ENCODE measurements at regions not wholly inside any gene's neighbourhood (a gene's known extent, or its start where the extent isn't known, plus 50 kb on each side); places are given as distances from the start of the nearest gene placed in this dataset.

DNA sequence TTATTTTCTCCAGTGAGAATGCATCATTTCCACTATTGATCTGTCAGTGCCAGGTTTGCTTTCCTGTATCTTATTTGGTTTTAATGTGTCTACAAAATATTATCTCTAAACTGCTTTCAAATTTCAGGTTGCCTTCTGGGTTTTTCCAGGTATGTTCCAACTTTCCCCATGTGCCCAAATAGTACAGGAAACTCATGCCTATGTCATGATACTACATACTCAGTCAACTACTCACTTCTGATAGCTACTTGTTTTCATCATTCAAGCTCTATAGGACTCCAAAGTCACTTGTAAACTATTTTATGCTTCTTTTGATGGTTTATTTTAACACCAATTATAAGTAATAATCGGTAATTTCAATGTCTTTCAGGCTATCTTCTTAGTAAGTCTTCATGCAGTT is 134.8 kb upstream of the TTC14 start:
- Histone ChIP-seq H3K27me3 (ENCODE audit: control insufficient read depth, insufficient read depth, low read length) (no peaks in the 10 kb centered on the region), H3K36me3 (ENCODE audit: control insufficient read depth, insufficient read depth, low read length) (no peaks in the 10 kb centered on the region), H3K4me3 (ENCODE audit: low read depth, low read length) (no peak overlapping the region)
- TF ChIP-seq, protein P1, sequence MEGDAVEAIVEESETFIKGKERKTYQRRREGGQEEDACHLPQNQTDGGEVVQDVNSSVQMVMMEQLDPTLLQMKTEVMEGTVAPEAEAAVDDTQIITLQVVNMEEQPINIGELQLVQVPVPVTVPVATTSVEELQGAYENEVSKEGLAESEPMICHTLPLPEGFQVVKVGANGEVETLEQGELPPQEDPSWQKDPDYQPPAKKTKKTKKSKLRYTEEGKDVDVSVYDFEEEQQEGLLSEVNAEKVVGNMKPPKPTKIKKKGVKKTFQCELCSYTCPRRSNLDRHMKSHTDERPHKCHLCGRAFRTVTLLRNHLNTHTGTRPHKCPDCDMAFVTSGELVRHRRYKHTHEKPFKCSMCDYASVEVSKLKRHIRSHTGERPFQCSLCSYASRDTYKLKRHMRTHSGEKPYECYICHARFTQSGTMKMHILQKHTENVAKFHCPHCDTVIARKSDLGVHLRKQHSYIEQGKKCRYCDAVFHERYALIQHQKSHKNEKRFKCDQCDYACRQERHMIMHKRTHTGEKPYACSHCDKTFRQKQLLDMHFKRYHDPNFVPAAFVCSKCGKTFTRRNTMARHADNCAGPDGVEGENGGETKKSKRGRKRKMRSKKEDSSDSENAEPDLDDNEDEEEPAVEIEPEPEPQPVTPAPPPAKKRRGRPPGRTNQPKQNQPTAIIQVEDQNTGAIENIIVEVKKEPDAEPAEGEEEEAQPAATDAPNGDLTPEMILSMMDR (IDR thresholded peaks at IDR 0.05; ENCODE audit: insufficient read depth, low read length, poor library complexity, severe bottlenecking) = no peak
- no peak for DNase-seq (ENCODE audit: low read depth)

DNA sequence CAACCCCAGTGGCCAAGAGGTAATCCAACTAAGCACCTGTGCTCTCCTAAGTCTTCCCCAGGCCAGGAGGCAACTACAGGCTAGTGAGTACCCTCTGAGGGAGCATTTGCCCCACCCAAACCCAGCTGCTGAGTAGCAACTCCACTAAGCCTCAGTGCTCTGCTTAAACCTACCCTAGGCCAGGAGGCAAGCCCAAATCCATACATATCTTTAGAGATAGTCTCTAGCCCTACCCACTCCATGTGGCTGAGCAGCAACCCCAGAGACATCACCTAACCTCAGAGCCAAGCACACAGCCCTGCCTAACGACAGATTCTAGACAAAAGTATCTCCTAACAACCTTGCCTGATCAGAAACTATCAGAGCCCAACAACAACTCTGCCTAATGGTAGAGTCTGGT is 132.8 kb upstream of the TTC14 start:
- TF ChIP-seq, protein P1 (IDR thresholded peaks at IDR 0.05; ENCODE audit: insufficient read depth, low read length, poor library complexity, severe bottlenecking) = no peak

DNA sequence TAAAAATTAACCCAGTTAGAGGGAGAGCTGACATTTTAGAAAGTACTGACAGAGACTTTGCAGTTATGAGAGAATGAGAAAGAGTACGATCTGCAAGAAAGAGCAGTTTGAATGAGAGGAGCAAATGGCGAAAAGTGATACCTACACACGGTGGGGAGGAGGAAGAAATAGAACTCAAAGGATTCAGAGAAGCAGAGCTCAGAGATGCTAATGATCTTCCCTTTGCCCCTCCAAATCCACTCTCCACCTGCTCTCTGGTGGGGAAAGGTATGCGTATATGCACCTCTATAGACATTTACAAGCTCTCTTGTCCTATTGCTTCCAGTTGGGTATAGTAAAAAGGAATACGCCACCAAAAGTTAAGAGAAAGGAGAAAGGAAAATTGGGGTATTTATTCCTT is 123.3 kb upstream of the TTC14 start:
- Histone ChIP-seq H3K36me3 (ENCODE audit: control insufficient read depth, insufficient read depth, low read length) (no peaks in the 10 kb centered on the region), H3K27me3 (ENCODE audit: control insufficient read depth, insufficient read depth, low read length) (no peaks in the 10 kb centered on the region), H3K4me3 (ENCODE audit: low read depth, low read length) (no peak overlapping the region)
- no peak for DNase-seq (ENCODE audit: low read depth)
- TF ChIP-seq, protein P1 (IDR thresholded peaks at IDR 0.05; ENCODE audit: insufficient read depth, low read length, poor library complexity, severe bottlenecking) = no peak

More for the DNA sequence above, 132.8 kb upstream of the TTC14 start:
- DNase-seq (ENCODE audit: low read depth) = no peak
- Histone ChIP-seq H3K4me3 (ENCODE audit: low read depth, low read length) (no peak overlapping the region), H3K36me3 (ENCODE audit: control insufficient read depth, insufficient read depth, low read length) (no peaks in the 10 kb centered on the region), H3K27me3 (ENCODE audit: control insufficient read depth, insufficient read depth, low read length) (no peaks in the 10 kb centered on the region)

DNA sequence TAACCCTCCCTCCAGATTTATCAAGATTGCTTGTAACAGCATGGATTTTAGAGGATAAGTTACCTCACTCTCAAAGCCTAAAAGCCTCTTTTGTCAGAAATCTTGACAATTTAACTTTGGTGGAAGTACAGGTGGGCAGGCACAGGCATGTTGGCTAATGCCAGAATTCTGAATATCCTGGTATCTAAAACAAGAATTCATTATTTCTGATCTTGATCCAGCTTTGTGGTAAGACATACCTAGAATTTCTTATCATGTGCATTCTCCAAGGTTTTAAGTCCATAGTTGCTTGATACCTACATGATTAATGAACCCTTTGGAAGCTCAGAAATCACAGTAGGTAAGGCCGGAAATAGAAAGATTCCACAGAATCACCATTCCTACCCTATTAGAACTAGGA is 109.9 kb upstream of the TTC14 start:
- Histone ChIP-seq H3K4me3 (ENCODE audit: low read depth, low read length) (no peak overlapping the region), H3K36me3 (ENCODE audit: control insufficient read depth, insufficient read depth, low read length) (no peaks in the 10 kb centered on the region), H3K27me3 (ENCODE audit: control insufficient read depth, insufficient read depth, low read length) (no peaks in the 10 kb centered on the region)
- TF ChIP-seq, protein P1 (IDR thresholded peaks at IDR 0.05; ENCODE audit: insufficient read depth, low read length, poor library complexity, severe bottlenecking) = no peak
- no peak for DNase-seq (ENCODE audit: low read depth)

DNA sequence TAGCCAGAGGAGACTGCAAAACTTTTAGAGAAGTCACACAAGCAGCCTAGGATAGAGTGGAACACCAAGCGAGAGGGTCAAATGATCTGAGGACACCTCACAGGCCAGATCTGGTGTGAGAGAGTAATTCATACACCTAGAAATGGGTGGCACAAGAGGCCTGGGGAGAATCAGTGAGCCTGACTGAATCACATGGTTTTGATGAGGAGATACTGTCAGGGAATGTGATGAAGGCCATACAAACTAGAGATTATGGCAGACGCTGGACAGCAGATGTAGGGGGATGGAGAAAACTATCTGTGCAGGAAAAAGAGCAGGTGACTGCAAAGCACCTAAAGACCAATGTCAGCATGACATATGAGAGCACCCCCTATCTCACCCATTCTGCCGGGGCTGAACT is 105.0 kb upstream of the TTC14 start:
- Histone ChIP-seq H3K4me3 (ENCODE audit: low read depth, low read length) (no peak overlapping the region), H3K36me3 (ENCODE audit: control insufficient read depth, insufficient read depth, low read length) (no peaks in the 10 kb centered on the region), H3K27me3 (ENCODE audit: control insufficient read depth, insufficient read depth, low read length) (no peaks in the 10 kb centered on the region)
- no peak for DNase-seq (ENCODE audit: low read depth)
- TF ChIP-seq, protein P1 (IDR thresholded peaks at IDR 0.05; ENCODE audit: insufficient read depth, low read length, poor library complexity, severe bottlenecking) = no peak

DNA sequence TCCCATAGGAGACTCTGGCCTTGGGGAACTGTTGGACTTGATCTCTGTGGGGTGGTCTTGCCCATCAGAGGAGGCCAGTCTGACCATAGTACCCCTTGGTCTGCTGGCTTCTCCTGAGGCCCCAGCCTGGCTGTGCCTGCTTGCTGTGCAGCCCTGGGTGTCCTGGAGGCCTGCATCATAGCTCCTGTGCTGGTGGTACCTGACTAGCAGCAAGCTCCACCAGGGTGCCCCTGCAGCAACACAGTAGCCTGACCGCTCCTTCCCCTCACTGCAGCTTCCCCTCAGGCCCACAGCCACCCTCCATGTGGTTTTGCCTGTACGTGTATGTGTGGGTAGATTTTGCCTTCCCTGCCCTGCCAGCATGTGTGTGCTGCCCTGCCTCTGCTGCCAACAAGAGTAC is 85.6 kb upstream of the TTC14 start:
- TF ChIP-seq, protein P1 (IDR thresholded peaks at IDR 0.05; ENCODE audit: insufficient read depth, low read length, poor library complexity, severe bottlenecking) = no peak
- H3K36me3 ChIP-seq (ENCODE audit: control insufficient read depth, insufficient read depth, low read length) = no peaks in the 10 kb centered on the region
- no peaks in the 10 kb centered on the region for H3K27me3 ChIP-seq (ENCODE audit: control insufficient read depth, insufficient read depth, low read length)
- DNase-seq (ENCODE audit: low read depth) = no peak
- no peak overlapping the region for H3K4me3 ChIP-seq (ENCODE audit: low read depth, low read length)

Data from kidney epithelial cell (primary cell).